ENCODE measurements at regions not wholly inside any gene's neighbourhood (a gene's known extent, or its start where the extent isn't known, plus 50 kb on each side); places are given as distances from the start of the nearest gene placed in this dataset.

DNA sequence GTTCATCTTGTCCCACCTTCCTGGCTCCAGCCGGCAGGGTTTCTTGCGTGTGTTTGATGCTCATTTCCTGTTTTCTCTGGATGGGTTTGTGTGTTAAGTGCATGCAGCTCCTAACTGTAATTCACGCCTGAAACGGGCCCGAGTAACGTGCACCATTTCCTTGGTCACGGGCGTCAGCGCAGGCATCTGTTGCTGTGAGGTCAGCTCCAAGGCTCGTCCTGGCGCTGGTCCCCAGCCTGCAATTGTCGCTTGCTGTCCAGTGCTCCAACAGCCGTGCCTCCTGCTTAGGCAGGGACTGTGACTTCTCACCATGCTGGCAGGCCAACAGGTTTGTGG, 201.1 kb downstream of the GLRX3 start:
- Histone ChIP-seq H2AFZ (ENCODE audit: low read length) (no peak overlapping the region), H3K9me2 (ENCODE audit: low read depth, low read length) (no peaks in the 10 kb centered on the region), H3K9me3 (ENCODE audit: low read length) (no peaks in the 10 kb centered on the region), H3F3A (ENCODE audit: insufficient read depth, low read length) (no peaks in the 10 kb centered on the region), H3K9ac (ENCODE audit: low read length) (no peak overlapping the region), H3K27me3 (ENCODE audit: insufficient read depth, low read length) (no peaks in the 10 kb centered on the region), H3K27ac (ENCODE audit: low read depth, low read length, poor library complexity, severe bottlenecking) (no peak overlapping the region), H3K36me3 (ENCODE audit: insufficient read depth, low read length) (no peaks in the 10 kb centered on the region), H3K4me3 (ENCODE audit: low read depth, low read length, poor library complexity, severe bottlenecking) (no peak overlapping the region), H4K20me1 (ENCODE audit: insufficient read depth, low read length) (no peaks in the 10 kb centered on the region), H3K4me1 (ENCODE audit: insufficient read depth, low read length, severe bottlenecking) (no peaks in the 10 kb centered on the region), H3K79me2 (ENCODE audit: insufficient read depth, low read length) (no peaks in the 10 kb centered on the region), H3K4me2 (ENCODE audit: low read length) (no peak overlapping the region)
- TF ChIP-seq, protein P1, sequence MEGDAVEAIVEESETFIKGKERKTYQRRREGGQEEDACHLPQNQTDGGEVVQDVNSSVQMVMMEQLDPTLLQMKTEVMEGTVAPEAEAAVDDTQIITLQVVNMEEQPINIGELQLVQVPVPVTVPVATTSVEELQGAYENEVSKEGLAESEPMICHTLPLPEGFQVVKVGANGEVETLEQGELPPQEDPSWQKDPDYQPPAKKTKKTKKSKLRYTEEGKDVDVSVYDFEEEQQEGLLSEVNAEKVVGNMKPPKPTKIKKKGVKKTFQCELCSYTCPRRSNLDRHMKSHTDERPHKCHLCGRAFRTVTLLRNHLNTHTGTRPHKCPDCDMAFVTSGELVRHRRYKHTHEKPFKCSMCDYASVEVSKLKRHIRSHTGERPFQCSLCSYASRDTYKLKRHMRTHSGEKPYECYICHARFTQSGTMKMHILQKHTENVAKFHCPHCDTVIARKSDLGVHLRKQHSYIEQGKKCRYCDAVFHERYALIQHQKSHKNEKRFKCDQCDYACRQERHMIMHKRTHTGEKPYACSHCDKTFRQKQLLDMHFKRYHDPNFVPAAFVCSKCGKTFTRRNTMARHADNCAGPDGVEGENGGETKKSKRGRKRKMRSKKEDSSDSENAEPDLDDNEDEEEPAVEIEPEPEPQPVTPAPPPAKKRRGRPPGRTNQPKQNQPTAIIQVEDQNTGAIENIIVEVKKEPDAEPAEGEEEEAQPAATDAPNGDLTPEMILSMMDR (IDR thresholded peaks at IDR 0.05; ENCODE audit: low read length): no peak
- no peak for TF ChIP-seq EZH2 (IDR thresholded peaks at IDR 0.05; ENCODE audit: borderline replicate concordance, low read length)

DNA sequence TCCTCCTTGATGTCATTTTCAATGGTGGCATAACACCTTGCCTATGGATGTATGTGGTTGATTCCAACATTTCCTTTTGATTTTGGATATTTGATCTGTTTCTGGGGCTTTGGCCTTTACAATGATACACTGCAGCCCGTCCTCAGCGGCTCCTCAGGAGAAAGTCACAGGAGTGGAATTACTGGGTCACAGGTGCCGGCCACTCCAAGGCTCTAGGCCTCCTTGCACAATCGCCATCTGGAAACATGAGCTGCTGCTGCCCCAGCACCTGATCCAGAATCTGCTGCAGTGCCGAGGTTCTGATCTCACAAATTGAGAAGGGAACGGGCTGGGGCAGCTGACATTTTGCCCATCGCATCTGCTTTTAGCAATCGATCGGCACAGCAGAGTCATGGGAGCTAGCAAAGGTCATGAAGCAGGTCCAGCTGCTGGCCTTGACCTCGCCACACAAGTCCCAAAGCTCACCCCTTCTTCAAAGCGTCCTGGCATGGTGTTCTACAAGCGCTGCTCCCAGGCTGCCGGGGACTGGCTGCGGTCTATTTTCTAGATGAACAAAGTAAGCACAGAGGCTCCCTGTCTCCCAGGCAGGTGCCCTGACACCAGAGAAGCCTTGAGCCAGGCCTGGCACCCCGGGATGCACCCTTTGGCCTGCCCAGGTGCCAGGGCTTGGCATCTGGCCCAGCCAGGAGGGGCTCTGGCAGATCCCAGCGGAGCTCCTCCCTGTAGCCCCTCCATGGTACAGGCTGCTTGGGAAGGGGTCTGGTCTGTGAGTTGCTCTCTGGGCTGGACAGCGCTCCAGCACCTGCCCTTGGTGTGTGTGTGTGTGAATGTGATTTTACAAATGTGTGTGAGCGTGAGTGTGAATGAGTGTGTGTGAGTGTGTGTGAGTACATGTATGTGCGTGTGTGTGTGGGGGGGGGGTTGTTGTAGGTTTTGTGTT, 201.8 kb downstream of the GLRX3 start:
- Histone ChIP-seq H3K9me2 (ENCODE audit: low read depth, low read length) (no peaks in the 10 kb centered on the region), H3K4me2 (ENCODE audit: low read length) (no peak overlapping the region), H4K20me1 (ENCODE audit: insufficient read depth, low read length) (no peaks in the 10 kb centered on the region), H3K4me3 (ENCODE audit: low read depth, low read length, poor library complexity, severe bottlenecking) (no peak overlapping the region), H3K4me1 (ENCODE audit: insufficient read depth, low read length, severe bottlenecking) (no peaks in the 10 kb centered on the region), H3K79me2 (ENCODE audit: insufficient read depth, low read length) (no peaks in the 10 kb centered on the region), H3F3A (ENCODE audit: insufficient read depth, low read length) (no peaks in the 10 kb centered on the region), H3K36me3 (ENCODE audit: insufficient read depth, low read length) (no peaks in the 10 kb centered on the region), H2AFZ (ENCODE audit: low read length) (no peak overlapping the region), H3K27me3 (ENCODE audit: insufficient read depth, low read length) (no peaks in the 10 kb centered on the region), H3K27ac (ENCODE audit: low read depth, low read length, poor library complexity, severe bottlenecking) (no peak overlapping the region), H3K9ac (ENCODE audit: low read length) (no peak overlapping the region), H3K9me3 (ENCODE audit: low read length) (no peaks in the 10 kb centered on the region)
- TF ChIP-seq, protein P1 (IDR thresholded peaks at IDR 0.05; ENCODE audit: low read length): no peak
- TF ChIP-seq EZH2 (IDR thresholded peaks at IDR 0.05; ENCODE audit: borderline replicate concordance, low read length): no peak

DNA sequence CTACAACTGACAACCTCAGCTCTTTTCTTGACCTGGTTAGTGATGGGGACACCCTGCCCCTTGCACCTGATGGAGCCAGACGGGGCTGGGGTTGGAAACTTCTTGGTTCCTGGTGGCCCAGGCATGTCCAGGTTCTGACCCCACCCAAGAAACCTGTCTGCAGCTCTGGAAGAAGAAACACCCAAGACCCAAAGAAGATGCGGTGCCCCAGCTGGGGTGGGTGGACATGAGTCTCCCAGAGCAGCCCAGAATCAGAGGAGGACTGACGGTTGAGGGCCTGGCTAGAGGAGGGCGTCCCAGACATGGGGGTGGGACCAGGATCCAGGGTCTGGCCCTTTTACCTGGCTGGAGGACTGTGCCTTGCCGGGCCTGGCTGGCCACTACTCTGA, 202.4 kb downstream of the GLRX3 start:
- Histone ChIP-seq H3K4me1 (ENCODE audit: insufficient read depth, low read length, severe bottlenecking) (no peaks in the 10 kb centered on the region), H3K9me3 (ENCODE audit: low read length) (no peaks in the 10 kb centered on the region), H3K79me2 (ENCODE audit: insufficient read depth, low read length) (no peaks in the 10 kb centered on the region), H3K4me3 (ENCODE audit: low read depth, low read length, poor library complexity, severe bottlenecking) (no peak overlapping the region), H3K9me2 (ENCODE audit: low read depth, low read length) (no peaks in the 10 kb centered on the region), H3K27ac (ENCODE audit: low read depth, low read length, poor library complexity, severe bottlenecking) (no peak overlapping the region), H3F3A (ENCODE audit: insufficient read depth, low read length) (no peaks in the 10 kb centered on the region), H2AFZ (ENCODE audit: low read length) (no peak overlapping the region), H4K20me1 (ENCODE audit: insufficient read depth, low read length) (no peaks in the 10 kb centered on the region), H3K9ac (ENCODE audit: low read length) (no peak overlapping the region), H3K36me3 (ENCODE audit: insufficient read depth, low read length) (no peaks in the 10 kb centered on the region), H3K27me3 (ENCODE audit: insufficient read depth, low read length) (no peaks in the 10 kb centered on the region), H3K4me2 (ENCODE audit: low read length) (no peak overlapping the region)
- TF ChIP-seq, protein P1 (IDR thresholded peaks at IDR 0.05; ENCODE audit: low read length): no peak
- TF ChIP-seq EZH2 (IDR thresholded peaks at IDR 0.05; ENCODE audit: borderline replicate concordance, low read length): no peak
